H9 (cell line): ENCODE measurements at regions not wholly inside any gene's neighbourhood (a gene's known extent, or its start where the extent isn't known, plus 50 kb on each side); places are given as distances from the start of the nearest gene placed in this dataset.

ENCODE experiments used
- DNase-seq: peaks from one replicate; pipeline ENCODE4 v3.0.0-alpha.2; 2017
- H2AFZ ChIP-seq: one replicate; pipeline ENCODE4 v1.6.1; 2013; ENCODE audit warnings: mild to moderate bottlenecking, low read length, control low read depth, moderate library complexity
- H2AK5ac ChIP-seq: 2 replicates; pipeline ENCODE4 v1.6.1; 2013; ENCODE audit warnings: low read length, control low read depth, mixed read lengths; ENCODE audit not compliant: insufficient read length
- H2BK120ac ChIP-seq: one replicate; pipeline ENCODE4 v1.6.1; 2013; ENCODE audit warnings: low read depth, mild to moderate bottlenecking, low read length, control low read depth, inconsistent platforms; ENCODE audit not compliant: poor library complexity, severe bottlenecking
- H2BK12ac ChIP-seq: 2 replicates; pipeline ENCODE4 v1.6.1; 2013; ENCODE audit warnings: low read length, control low read depth, mixed read lengths, low read depth; ENCODE audit not compliant: insufficient read length
- H2BK15ac ChIP-seq: 2 replicates; pipeline ENCODE4 v1.6.1; 2013; ENCODE audit warnings: low read depth, low read length, control low read depth
- H2BK20ac ChIP-seq: one replicate; pipeline ENCODE4 v1.6.1; 2013; ENCODE audit warnings: low read depth, mild to moderate bottlenecking, low read length, control low read depth, inconsistent platforms; ENCODE audit not compliant: poor library complexity, severe bottlenecking
- H2BK5ac ChIP-seq: 2 replicates; pipeline ENCODE4 v1.6.1; 2013; ENCODE audit warnings: low read length, control low read depth, mixed read lengths; ENCODE audit not compliant: insufficient read length
- H3K14ac ChIP-seq: 2 replicates; pipeline ENCODE4 v1.6.1; 2013; ENCODE audit warnings: low read length, control low read depth; ENCODE audit not compliant: insufficient read depth
- H3K18ac ChIP-seq: 2 replicates; pipeline ENCODE4 v1.6.1; 2013; ENCODE audit warnings: low read depth, mild to moderate bottlenecking, mixed read lengths, low read length, control low read depth; ENCODE audit not compliant: insufficient read length
- H3K23ac ChIP-seq: 2 replicates; pipeline ENCODE4 v1.6.1; 2013; ENCODE audit warnings: low read length, control low read depth, mixed read lengths, low read depth; ENCODE audit not compliant: insufficient read length
- H3K23me2 ChIP-seq: 2 replicates; pipeline ENCODE4 v1.6.1; 2013; ENCODE audit warnings: low read depth, mild to moderate bottlenecking, mixed read lengths, low read length, control low read depth; ENCODE audit not compliant: insufficient read length, poor library complexity, severe bottlenecking
- H3K27ac ChIP-seq: 2 replicates; pipeline ENCODE4 v1.5.1; 2013; ENCODE audit warnings: low read length, control low read depth, mixed read lengths, low read depth; ENCODE audit not compliant: insufficient read length
- H3K27me3 ChIP-seq: 2 replicates; pipeline ENCODE4 v1.6.1; 2013; ENCODE audit warnings: low read length, control low read depth, inconsistent platforms; ENCODE audit not compliant: insufficient read depth
- H3K4ac ChIP-seq: 2 replicates; pipeline ENCODE4 v1.6.1; 2013; ENCODE audit warnings: low read depth, mild to moderate bottlenecking, control low read depth, inconsistent platforms, low read length, moderate library complexity
- H3K4me1 ChIP-seq: 2 replicates; pipeline ENCODE4 v1.6.1; 2013; ENCODE audit warnings: low read length, control low read depth, inconsistent platforms; ENCODE audit not compliant: insufficient read depth
- H3K4me2 ChIP-seq: 2 replicates; pipeline ENCODE4 v1.6.1; 2013; ENCODE audit warnings: low read length, control low read depth, mixed read lengths; ENCODE audit not compliant: insufficient read length, insufficient read depth
- H3K56ac ChIP-seq: 2 replicates; pipeline ENCODE4 v1.6.1; 2013; ENCODE audit warnings: low read depth, mild to moderate bottlenecking, mixed read lengths, low read length, control low read depth; ENCODE audit not compliant: insufficient read length
- H3K79me1 ChIP-seq: 2 replicates; pipeline ENCODE4 v1.6.1; 2013; ENCODE audit warnings: low read depth, mild to moderate bottlenecking, moderate library complexity, low read length, control low read depth, inconsistent platforms; ENCODE audit not compliant: insufficient read depth, poor library complexity, severe bottlenecking
- H3K79me2 ChIP-seq: 2 replicates; pipeline ENCODE4 v1.6.1; 2013; ENCODE audit warnings: low read length, control low read depth, inconsistent platforms; ENCODE audit not compliant: insufficient read depth
- H3K9ac ChIP-seq: 2 replicates; pipeline ENCODE4 v1.6.1; 2013; ENCODE audit warnings: low read length, control low read depth, mixed read lengths; ENCODE audit not compliant: insufficient read length; ENCODE audit errors: extremely low read depth
- H3K9me3 ChIP-seq: one replicate; pipeline ENCODE4 v1.6.1; 2013; ENCODE audit warnings: low read depth, low read length, inconsistent platforms; ENCODE audit not compliant: control insufficient read depth
- H3T11ph ChIP-seq: one replicate; pipeline ENCODE4 v1.6.1; 2013; ENCODE audit warnings: mild to moderate bottlenecking, low read length, control low read depth, inconsistent platforms
- H4K20me1 ChIP-seq: one replicate; pipeline ENCODE4 v1.6.1; 2013; ENCODE audit not compliant: control insufficient read depth, insufficient read length, insufficient read depth
- H4K5ac ChIP-seq: 2 replicates; pipeline ENCODE4 v1.6.1; 2013; ENCODE audit warnings: low read depth, mild to moderate bottlenecking, mixed read lengths, low read length, control low read depth; ENCODE audit not compliant: insufficient read length
- H4K8ac ChIP-seq: replicated peaks from 2 replicates; pipeline ENCODE4 v1.6.1; 2013; ENCODE audit warnings: low read length, control low read depth, mixed read lengths, low read depth; ENCODE audit not compliant: insufficient read length
- H4K91ac ChIP-seq: 2 replicates; pipeline ENCODE4 v1.6.1; 2013; ENCODE audit warnings: low read depth, mild to moderate bottlenecking, moderate library complexity, mixed read lengths, low read length, control low read depth; ENCODE audit not compliant: insufficient read length
- H3K27ac Mint-ChIP-seq, 3 experiments: 2 replicates in 2 of 3; 3 replicates in 1 of 3; pipeline ENCODE4 v1.8.0; 2020 to 2021; ENCODE audit warnings: mixed read lengths in 3 of 3, mild to moderate bottlenecking in 1 of 3, moderate library complexity in 1 of 3
- H3K27me3 Mint-ChIP-seq: 2 replicates; pipeline ENCODE4 v1.8.0; 2021; ENCODE audit warnings: low read depth, mild to moderate bottlenecking, moderate library complexity, mixed read lengths
- H3K36me3 Mint-ChIP-seq, 3 experiments: 2 replicates in 2 of 3; 3 replicates in 1 of 3; pipeline ENCODE4 v1.8.0; 2020 to 2021; ENCODE audit warnings: low read depth in 3 of 3, mixed read lengths in 3 of 3; ENCODE audit not compliant: insufficient read depth in 1 of 3
- H3K4me1 Mint-ChIP-seq, 2 experiments: 2 replicates each; pipeline ENCODE4 v1.8.0; 2020; ENCODE audit warnings: mixed read lengths in 2 of 2
- H3K4me3 Mint-ChIP-seq, 2 experiments: 2 replicates in 1 of 2; 3 replicates in 1 of 2; pipeline ENCODE4 v1.8.0; 2020 to 2021; ENCODE audit warnings: mild to moderate bottlenecking in 2 of 2, mixed read lengths in 2 of 2, moderate library complexity in 1 of 2
- H3K9me3 Mint-ChIP-seq, 2 experiments: 2 replicates in 1 of 2; 3 replicates in 1 of 2; pipeline ENCODE4 v1.8.0; 2020; ENCODE audit warnings: mild to moderate bottlenecking in 2 of 2, mixed read lengths in 2 of 2, moderate library complexity in 1 of 2
- WGBS: extraction: QIAGEN DNeasy Blood & Tissue Kit; methylation state at CpG from one replicate; pipeline ENCODE4 v1.1.7; 2013; ENCODE audit warnings: missing lambda C conversion rate, low lambda C conversion rate, mixed read lengths; ENCODE audit not compliant: insufficient read length; ENCODE audit errors: extremely low coverage; 5-methylcytosine and 5-hydroxymethylcytosine counted together
- TF ChIP-seq, protein P1 (sequence below): fragments of 200-600 bp; sonication (generic); conservative IDR thresholded peaks from 3 replicates; pipeline ENCODE4 v1.8.0; 2021; ENCODE audit warnings: antibody characterized with exemption, mild to moderate bottlenecking

DNA sequence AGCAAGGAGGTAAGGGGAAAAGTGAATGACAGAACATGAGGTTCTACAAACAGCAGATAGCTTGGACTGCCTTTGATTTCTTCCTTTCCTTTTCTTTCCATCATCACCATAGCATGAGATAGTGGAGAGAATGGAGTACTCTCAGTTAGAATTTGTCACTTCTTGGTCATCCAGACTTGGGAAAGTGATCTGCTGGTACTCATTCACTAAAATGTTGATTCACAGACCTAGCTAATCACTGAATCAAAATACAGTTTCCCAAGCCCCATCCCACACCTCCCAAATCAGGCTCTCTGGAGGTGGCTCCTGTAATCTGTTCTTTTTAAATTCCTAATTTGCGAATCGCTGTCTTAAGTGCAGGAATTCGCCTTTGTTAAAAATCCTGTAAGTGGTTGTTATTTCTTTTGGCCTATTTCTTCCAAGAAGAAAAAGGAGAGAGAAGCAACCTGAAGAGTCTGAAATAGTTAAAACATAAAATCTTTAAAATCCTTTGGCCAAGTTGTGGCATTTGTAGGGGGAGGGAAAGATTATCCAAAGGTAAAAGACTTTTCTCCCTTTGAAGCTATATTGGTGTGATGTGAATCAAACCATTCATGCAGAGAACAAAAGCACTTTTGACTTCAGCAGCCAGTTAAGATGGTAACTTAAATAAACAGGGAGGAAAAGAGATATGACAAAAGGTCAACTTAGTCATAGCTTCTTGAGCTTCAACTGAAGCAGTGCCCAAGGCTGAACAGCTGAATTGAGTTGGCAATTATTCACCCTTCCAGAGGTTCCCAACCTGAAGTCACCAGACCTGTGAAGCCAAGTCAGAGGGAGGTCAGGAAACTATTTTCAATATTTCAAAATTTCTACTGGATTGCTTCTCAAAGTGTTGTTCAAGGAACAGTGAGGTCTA is 255.1 kb upstream of the KRR1 start:
- Mint-ChIP-seq H3K27ac (no peak overlapping the region; a peak in 2 of 7 replicates), H3K27me3 (no peaks in the 10 kb centered on the region; the same call in 1 of the 2 replicates)
- H3K23me2 ChIP-seq: no peaks in the 10 kb centered on the region

More for the DNA sequence above, 255.1 kb upstream of the KRR1 start:
- Histone ChIP-seq H3K9me3 (no peaks in the 10 kb centered on the region), H3K9ac (no peak overlapping the region), H3K18ac (no peak overlapping the region), H4K91ac (no peak overlapping the region), H3T11ph (no peak overlapping the region), H3K4me2 (no peak overlapping the region), H2BK5ac (no peak overlapping the region), H3K79me2 (no peaks in the 10 kb centered on the region), H2BK15ac (no peak overlapping the region), H4K5ac (no peak overlapping the region), H2BK12ac (no peak overlapping the region), H2AFZ (no peak overlapping the region), H3K4me1 (peaks cover 9% of the 10 kb centered on the region), H3K27ac (no peak overlapping the region), H2BK120ac (no peak overlapping the region), H4K20me1 (no peaks in the 10 kb centered on the region), H4K8ac (no peak overlapping the region), H3K23ac (no peak overlapping the region), H2AK5ac (no peak overlapping the region), H3K27me3 (no peaks in the 10 kb centered on the region), H3K56ac (no peak overlapping the region), H3K4ac (no peak overlapping the region), H3K79me1 (no peaks in the 10 kb centered on the region), H3K14ac (no peak overlapping the region), H2BK20ac (no peak overlapping the region)
- Mint-ChIP-seq H3K9me3 (no peaks in the 10 kb centered on the region), H3K36me3 (no peaks in the 10 kb centered on the region), H3K4me3 (no peak overlapping the region), H3K4me1 (peaks cover 45 to 50% of the 10 kb centered on the region in 2 experiments)
- DNase-seq: no peak
- TF ChIP-seq, protein P1, sequence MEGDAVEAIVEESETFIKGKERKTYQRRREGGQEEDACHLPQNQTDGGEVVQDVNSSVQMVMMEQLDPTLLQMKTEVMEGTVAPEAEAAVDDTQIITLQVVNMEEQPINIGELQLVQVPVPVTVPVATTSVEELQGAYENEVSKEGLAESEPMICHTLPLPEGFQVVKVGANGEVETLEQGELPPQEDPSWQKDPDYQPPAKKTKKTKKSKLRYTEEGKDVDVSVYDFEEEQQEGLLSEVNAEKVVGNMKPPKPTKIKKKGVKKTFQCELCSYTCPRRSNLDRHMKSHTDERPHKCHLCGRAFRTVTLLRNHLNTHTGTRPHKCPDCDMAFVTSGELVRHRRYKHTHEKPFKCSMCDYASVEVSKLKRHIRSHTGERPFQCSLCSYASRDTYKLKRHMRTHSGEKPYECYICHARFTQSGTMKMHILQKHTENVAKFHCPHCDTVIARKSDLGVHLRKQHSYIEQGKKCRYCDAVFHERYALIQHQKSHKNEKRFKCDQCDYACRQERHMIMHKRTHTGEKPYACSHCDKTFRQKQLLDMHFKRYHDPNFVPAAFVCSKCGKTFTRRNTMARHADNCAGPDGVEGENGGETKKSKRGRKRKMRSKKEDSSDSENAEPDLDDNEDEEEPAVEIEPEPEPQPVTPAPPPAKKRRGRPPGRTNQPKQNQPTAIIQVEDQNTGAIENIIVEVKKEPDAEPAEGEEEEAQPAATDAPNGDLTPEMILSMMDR: no peak
- no CpG with 5 or more reads among the region's 3 CpGs for WGBS
